ENCODE measurements at regions not wholly inside any gene's neighbourhood (a gene's known extent, or its start where the extent isn't known, plus 50 kb on each side); places are given as distances from the start of the nearest gene placed in this dataset.

DNA sequence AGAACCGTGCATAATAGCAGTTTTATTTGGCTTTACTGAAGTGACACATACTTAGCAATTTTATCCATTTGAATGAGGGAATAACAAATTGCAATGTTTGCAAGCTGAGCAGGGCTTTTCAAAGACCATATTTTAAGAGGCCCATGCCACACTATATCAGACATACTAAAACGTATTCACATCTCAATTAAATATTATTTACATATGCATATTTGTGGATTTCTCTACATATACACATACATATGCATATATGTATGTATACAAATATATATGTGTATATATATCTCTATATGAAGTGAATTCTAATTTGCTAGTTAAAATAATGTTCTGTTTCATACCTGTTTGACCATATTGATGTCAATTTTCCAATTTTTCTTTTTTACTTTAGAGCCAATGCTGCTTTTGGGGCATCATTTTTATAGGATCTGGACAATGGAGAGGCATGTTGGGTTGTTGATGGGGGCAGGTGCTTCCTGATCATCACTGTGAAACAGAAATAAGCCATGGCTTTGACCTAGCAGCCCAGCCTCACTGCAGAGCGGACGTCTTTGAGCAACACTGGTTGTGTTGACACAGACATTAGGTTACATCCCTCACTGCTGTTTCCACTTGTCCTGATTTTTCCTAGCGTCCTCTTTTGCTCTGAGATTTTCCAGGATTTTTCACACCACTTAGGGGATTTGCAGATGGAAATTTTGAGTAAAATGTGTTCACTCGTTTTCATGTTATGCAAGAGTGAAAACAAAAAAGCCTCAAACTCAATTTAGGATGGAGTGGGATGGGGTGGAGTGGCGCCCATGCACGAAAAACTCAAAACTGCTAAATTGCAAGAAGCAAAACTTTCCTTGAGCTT is 56.9 kb downstream of the RDH14 start:
- Histone ChIP-seq H3K36me3 (no peaks in the 10 kb centered on the region), H3K9me3 (no peaks in the 10 kb centered on the region), H3K27ac (no peak overlapping the region), H3K4me1 (no peaks in the 10 kb centered on the region), H3K27me3 (no peaks in the 10 kb centered on the region), H3K4me3 (no peak overlapping the region)
- WGBS, 4 donors, result 70 to 79% (median 72%) methylated on average over 8 of the region's 8 CpGs
- no peak for TF ChIP-seq POLR2A (IDR thresholded peaks at IDR 0.05)
- TF ChIP-seq, protein P1, sequence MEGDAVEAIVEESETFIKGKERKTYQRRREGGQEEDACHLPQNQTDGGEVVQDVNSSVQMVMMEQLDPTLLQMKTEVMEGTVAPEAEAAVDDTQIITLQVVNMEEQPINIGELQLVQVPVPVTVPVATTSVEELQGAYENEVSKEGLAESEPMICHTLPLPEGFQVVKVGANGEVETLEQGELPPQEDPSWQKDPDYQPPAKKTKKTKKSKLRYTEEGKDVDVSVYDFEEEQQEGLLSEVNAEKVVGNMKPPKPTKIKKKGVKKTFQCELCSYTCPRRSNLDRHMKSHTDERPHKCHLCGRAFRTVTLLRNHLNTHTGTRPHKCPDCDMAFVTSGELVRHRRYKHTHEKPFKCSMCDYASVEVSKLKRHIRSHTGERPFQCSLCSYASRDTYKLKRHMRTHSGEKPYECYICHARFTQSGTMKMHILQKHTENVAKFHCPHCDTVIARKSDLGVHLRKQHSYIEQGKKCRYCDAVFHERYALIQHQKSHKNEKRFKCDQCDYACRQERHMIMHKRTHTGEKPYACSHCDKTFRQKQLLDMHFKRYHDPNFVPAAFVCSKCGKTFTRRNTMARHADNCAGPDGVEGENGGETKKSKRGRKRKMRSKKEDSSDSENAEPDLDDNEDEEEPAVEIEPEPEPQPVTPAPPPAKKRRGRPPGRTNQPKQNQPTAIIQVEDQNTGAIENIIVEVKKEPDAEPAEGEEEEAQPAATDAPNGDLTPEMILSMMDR (IDR thresholded peaks at IDR 0.05), result no peak
- ATAC-seq, result no peak
- intact Hi-C loops (cut with DNase I), result no loop called here
- DNase-seq, result no peak

DNA sequence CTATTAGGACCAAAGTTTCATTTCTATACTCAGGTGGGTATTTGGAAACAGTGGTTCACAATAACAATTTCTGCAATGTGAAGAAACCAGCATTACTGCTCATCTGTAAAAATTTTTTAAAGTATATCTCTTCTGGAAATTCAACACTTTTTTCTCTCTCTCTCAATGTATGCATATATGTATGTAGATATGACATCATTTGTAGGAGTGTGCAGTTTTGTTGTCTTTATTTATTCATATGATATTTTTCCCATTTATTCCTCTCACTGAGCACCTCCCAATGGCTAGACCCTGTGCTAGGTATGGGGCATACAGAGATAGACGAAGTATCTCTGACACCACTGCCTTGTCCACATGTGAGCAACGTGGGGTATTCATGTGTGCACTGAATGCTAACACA is 58.3 kb downstream of the RDH14 start:
- H3K4me1 ChIP-seq, result no peaks in the 10 kb centered on the region
- no peak overlapping the region for H3K27ac ChIP-seq
- ATAC-seq, result no peak
- DNase-seq, result no peak
- H3K9me3 ChIP-seq, result no peaks in the 10 kb centered on the region
- intact Hi-C loops (cut with DNase I), result no loop called here
- H3K36me3 ChIP-seq, result no peaks in the 10 kb centered on the region
- WGBS, 4 donors, result 76 to 88% (median 84%) methylated on average over 2 of the region's 2 CpGs
- H3K4me3 ChIP-seq, result no peak overlapping the region
- H3K27me3 ChIP-seq, result no peaks in the 10 kb centered on the region
- no peak for TF ChIP-seq POLR2A (IDR thresholded peaks at IDR 0.05)
- TF ChIP-seq, protein P1 (IDR thresholded peaks at IDR 0.05), result no peak

DNA sequence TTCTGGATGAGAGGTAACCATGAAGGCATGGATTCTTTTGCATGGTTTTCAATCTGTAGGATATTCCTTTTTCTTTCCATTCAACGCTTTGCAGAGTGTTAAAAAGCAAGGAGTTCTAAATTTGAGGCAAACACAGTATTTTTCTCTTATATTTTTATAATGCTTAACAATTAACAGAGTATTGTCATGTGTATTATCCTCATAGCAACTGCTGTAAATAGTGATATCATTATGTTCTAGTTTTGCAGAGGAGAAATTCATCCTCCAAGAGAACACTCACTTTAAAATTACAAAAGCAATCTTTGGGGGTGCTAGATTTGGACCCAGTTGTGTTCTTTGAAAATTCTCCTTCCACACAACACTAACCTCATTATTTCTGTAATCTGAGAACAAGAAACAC is 58.7 kb downstream of the RDH14 start:
- Histone ChIP-seq H3K27me3 (no peaks in the 10 kb centered on the region), H3K27ac (no peak overlapping the region), H3K36me3 (no peaks in the 10 kb centered on the region), H3K4me3 (no peak overlapping the region), H3K9me3 (no peaks in the 10 kb centered on the region), H3K4me1 (no peaks in the 10 kb centered on the region)
- 82 to 98% (median 90%) methylated on average over 1 of the region's 1 CpG for WGBS, 4 donors
- no peak for TF ChIP-seq POLR2A (IDR thresholded peaks at IDR 0.05)
- TF ChIP-seq, protein P1 (IDR thresholded peaks at IDR 0.05), result no peak
- DNase-seq, result no peak
- intact Hi-C loops (cut with DNase I), result no loop called here
- no peak for ATAC-seq

DNA sequence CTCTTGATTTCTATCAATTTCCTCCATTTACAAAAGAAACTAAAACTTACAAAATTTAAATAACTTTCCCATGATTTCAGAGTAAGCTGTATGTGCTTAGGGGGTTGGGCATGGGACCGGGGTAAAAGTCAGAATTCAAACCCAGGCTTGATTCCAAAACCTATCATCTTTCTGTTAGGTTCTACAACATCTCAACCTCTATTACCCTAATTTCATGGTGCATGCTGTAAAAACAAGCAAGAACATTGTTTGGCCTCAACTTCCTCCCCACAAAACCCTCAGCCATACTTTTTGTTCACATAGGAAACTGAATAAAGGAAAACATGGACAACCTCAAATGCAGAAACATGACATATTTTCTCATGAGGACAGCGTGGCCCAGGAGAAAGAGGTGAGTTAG is 59.3 kb downstream of the RDH14 start:
- intact Hi-C loops (cut with DNase I), result no loop called here
- no peaks in the 10 kb centered on the region for H3K36me3 ChIP-seq
- TF ChIP-seq, protein P1 (IDR thresholded peaks at IDR 0.05), result no peak
- TF ChIP-seq POLR2A (IDR thresholded peaks at IDR 0.05), result no peak
- H3K4me3 ChIP-seq, result no peak overlapping the region
- H3K4me1 ChIP-seq, result no peaks in the 10 kb centered on the region
- DNase-seq (no peak), ATAC-seq (no peak)
- H3K27ac ChIP-seq, result no peak overlapping the region
- H3K9me3 ChIP-seq, result no peaks in the 10 kb centered on the region
- no peaks in the 10 kb centered on the region for H3K27me3 ChIP-seq
- WGBS, 4 donors, result 85 to 95% (median 90%) methylated on average over 2 of the region's 2 CpGs
